Hepatocyte (in vitro differentiated cells): ENCODE measurements at regions not wholly inside any gene's neighbourhood (a gene's known extent, or its start where the extent isn't known, plus 50 kb on each side); places are given as distances from the start of the nearest gene placed in this dataset.

Experiments used
- EZH2 ChIP-seq: fragments of 200-600 bp; sonication (generic); IDR thresholded peaks from 2 replicates; pipeline ENCODE4 v1.6.1; 2016; ENCODE audit warnings: antibody characterized with exemption, mild to moderate bottlenecking, borderline replicate concordance
- EZH2phosphoT487 ChIP-seq: fragments of 200-600 bp; sonication (generic); IDR thresholded peaks from one replicate; pipeline ENCODE4 v1.6.1; 2018; ENCODE audit warnings: antibody characterized with exemption, mild to moderate bottlenecking, low read depth, moderate library complexity; ENCODE audit not compliant: unreplicated experiment, severe bottlenecking
- TF ChIP-seq, protein P1 (sequence below): fragments of 200-600 bp; sonication (generic); IDR thresholded peaks from 2 replicates; pipeline ENCODE4 v1.5.1; 2016; ENCODE audit warnings: antibody characterized with exemption, mild to moderate bottlenecking; ENCODE audit not compliant: poor library complexity

DNA sequence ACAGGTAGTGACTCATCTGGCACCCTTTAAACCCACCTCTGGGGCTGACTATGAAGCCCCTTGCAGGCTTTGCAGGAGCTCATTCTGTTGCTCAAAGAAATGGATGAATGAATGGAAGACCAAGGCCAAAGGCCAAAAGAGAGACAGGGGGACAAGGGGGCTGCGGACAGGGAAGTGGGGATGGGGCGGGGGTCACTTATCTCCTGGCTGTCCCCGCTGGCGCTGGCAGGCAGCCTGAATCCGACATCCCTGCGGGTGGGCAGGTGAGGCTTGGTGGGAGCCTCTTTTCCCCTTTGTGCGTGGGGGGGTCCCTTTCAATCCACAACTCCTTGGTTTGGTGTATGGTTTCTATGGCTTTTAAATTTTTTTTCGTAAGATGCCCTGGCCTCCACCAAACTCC is 239.6 kb upstream of the C1orf174 start:
- TF ChIP-seq, protein P1, sequence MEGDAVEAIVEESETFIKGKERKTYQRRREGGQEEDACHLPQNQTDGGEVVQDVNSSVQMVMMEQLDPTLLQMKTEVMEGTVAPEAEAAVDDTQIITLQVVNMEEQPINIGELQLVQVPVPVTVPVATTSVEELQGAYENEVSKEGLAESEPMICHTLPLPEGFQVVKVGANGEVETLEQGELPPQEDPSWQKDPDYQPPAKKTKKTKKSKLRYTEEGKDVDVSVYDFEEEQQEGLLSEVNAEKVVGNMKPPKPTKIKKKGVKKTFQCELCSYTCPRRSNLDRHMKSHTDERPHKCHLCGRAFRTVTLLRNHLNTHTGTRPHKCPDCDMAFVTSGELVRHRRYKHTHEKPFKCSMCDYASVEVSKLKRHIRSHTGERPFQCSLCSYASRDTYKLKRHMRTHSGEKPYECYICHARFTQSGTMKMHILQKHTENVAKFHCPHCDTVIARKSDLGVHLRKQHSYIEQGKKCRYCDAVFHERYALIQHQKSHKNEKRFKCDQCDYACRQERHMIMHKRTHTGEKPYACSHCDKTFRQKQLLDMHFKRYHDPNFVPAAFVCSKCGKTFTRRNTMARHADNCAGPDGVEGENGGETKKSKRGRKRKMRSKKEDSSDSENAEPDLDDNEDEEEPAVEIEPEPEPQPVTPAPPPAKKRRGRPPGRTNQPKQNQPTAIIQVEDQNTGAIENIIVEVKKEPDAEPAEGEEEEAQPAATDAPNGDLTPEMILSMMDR = no peak
- no peak for TF ChIP-seq EZH2phosphoT487
- TF ChIP-seq EZH2 = no peak
